Inferior parietal cortex (tissue), 1 donor: ENCODE measurements at regions not wholly inside any gene's neighbourhood (a gene's known extent, or its start where the extent isn't known, plus 50 kb on each side); places are given as distances from the start of the nearest gene placed in this dataset.

Source experiments
- DNase-seq: peaks from one replicate; pipeline ENCODE4 v3.0.0-alpha.2; 2016; ENCODE audit errors: extremely low spot score

DNA sequence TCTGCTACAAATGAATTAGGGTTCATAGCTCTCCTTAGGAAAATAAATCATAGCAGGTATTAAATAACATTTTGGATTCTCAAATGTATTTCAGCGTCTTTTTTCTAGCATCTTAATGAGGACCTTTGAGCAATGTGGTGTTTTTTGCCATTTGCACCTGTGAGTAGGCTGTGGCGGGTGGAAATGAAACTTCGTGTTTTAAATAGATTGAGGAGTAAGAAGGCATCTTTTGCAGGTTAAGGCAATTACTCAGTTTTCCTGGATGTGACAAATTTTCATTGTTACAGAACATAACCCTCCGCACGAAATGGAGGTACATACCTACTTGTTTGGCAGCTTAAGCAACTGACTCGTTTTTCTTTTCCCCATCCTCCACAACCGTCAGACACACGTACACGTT lies 708.9 kb upstream of the NRSN1 start:
- no peak for DNase-seq

DNA sequence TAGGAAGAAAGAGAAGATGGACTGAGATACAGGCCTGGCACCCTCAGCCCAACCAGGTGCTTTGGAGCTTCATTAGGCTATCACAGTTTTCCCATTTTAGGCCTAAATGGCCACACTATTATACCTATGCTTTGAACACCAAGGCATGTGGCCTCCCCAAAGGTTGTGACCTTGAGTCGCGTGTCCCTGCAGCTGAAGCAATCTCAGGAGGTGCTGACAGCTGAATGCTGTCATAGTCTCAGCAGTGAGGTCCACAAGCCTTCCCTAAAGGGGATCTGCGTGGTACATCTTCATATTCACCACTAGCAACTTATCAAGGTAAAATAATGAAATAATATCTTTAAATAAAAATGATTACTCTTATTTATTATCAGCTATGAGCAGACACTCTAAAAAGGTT lies 707.9 kb upstream of the NRSN1 start:
- DNase-seq = no peak

GRCh38 chr6:23419046-23419445 lies 707.0 kb upstream of the NRSN1 start:
- DNase-seq = no peak

- DNase-seq = no peak
Measured at GRCh38 chr6:23420659-23421350, 705.2 kb upstream of the NRSN1 start.

- DNase-seq = no peak
Measured at GRCh38 chr6:23424584-23424983, 701.4 kb upstream of the NRSN1 start.

DNA sequence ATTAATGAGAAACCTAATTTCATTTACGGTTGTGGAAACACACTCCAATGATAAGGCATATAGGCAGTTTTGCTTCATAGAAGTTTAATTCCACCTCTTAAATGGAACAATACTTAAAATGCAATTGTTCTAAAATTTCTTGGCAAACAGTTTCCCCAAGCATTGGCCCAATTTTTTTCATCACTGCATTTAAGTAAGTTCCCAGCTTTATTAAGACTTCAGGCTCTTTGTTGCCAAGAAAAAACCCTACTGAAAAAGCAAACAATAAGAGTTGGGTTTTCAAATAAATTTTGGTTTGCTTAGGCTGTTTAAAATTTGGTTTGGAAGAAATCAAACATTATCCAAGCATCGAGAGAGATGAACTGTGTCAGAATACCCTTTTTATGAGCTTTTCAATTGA lies 690.9 kb upstream of the NRSN1 start:
- DNase-seq = no peak

- no peak for DNase-seq
Measured at GRCh38 chr6:23435798-23436197, 690.2 kb upstream of the NRSN1 start.

DNA sequence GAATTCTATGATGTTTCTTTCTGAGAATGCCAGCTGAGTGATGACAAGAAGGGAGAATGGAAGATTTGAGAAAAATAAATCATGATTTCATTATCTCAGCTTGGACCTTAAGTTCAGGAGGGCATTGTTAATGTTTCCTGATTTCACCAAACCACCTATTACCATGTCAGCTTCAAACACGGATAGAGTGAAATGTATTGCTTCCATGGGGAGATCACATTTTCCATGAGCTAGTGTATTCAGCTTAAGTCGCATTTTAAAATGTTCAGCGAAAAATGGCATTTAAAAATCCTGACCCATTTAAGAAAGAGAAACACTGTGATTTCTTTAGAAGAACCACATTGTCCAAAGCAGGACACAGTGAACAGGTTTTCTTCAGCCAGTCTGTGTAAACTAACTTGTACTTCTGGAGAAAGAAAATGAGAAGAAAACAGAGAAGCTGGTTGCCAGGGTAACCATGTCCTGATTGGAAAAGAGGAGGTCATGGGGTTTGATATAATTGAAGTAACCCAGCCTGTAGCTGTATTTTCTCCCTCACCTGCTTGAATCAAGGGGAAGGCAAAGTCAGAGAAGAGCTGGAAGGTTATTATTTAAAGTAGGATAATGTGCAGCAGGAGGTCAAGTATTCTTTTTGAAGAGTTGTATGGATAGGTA lies 684.1 kb upstream of the NRSN1 start:
- DNase-seq = no peak

DNA sequence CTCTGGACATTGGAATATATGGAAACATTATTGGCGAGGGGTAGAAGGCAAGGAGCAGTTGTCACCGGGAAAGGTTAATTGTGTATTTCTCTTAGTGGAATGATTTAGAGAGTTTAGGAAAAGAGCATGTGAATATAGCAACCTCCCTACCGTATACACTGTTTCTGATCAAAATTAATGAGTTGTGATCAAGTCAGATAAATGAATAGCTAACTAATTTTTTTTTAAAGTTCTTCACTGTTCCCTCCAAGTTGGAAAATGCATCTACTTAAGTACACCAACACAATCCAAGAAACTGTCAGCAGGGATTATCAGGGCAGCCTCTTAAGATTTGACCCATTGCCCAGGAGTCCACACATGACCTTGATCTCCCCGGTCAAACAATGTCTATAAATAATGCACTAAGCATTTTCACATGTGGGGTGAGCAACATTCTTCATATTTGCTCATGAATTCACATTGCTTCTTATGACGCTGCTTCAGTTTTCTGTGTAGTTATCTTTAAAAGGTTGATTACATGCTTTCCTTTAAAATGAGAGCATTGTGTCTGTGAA lies 680.8 kb upstream of the NRSN1 start:
- DNase-seq = no peak

- DNase-seq = peak; percentile 86
Measured at GRCh38 chr6:23446469-23446967, 679.5 kb upstream of the NRSN1 start.

DNA sequence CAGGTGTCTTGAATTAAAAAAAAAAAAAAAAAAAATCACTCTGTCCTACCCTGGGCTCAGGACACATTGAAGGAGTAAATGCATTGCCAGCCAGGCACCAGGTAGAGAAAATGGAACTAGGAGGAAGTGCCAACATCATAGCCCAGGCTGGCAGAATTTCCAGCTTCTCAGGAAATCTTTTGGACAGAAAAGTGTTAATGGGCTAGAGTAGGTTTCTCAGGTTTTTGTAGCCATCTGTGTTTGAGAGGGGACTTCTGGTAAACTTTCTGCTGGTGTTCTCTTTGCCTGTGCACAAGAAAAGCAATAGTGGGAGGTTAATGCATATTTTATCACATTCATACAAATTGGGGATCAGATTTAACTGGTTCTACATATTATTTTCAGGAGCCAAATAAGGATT lies 678.3 kb upstream of the NRSN1 start:
- no peak for DNase-seq

DNA sequence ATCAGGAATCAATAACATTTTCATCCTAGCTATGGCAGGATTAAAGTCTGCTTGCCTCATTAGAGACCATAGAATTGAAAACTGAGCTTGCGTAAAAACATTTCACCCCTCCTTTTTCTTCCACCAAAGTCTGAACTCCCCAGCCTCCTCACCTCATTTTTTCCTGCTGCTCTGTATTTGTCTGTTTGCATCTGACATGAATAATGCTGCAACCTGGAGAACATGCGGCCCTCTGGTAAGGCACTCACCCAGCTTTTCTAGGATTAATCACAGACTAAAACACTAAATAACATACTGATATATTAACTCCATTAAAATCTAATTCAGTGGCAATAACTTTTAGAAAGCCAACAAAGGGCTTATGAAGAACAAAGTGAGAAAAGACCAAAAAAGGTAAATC lies 677.7 kb upstream of the NRSN1 start:
- no peak for DNase-seq

DNA sequence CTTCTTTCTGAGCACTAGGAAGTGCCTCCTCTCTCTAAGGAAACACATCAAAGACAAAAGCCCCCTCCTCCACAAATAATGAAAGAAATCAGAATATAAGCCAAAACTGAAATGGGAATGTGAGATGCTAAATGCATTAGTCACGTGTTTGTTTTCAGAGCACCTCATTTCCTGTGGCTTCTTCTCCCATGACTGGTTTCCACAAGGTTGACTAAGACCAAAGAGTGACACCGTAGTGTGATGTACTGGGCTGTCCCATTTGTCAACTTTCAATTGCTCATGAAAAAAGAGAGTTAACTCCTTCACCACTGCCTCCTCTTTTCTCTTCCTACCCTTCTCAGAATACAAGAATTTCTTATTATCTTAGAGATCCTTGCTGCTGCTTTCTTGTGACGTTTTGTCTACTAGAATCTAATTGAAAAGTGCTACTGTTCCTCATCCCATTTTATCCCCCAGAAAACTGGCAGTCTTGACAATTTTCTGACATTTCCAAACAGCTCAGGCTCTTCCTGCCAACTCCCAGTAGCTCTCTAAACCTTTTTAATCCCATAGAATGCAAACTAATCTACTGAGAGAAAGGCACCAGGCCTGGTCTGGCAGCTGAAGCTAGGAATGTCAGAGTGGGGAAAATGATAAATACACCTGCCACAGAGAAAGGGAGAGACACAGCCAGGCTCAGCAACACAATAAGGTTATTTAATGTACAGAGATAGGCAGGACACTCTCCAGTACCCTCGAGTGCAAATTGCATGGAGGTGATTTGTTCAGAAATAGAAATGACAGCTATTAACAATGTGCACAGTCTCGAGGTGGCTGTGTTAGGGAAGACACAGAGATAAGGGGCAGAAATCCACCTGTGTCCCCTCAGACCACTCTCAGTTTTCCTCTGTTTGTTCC lies 671.7 kb upstream of the NRSN1 start:
- DNase-seq = no peak

DNA sequence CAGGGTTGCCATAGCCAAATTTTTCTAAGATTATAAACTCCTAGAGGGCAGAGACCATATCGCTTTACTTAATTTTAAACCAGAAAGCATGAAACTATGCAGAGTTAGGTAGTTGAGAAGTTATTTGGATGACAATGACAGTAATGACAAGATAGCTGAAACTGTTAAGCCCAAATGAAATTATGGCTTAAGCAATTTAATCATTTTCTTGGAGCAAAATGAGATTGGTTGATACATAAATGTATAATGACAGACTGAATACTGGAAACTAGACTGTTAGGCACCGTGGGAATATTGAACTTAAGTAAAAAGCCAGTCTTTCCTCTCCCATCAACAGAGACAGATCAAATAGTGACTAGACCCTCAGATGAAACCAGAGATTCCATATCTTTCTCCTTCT lies 670.3 kb upstream of the NRSN1 start:
- no peak for DNase-seq

DNA sequence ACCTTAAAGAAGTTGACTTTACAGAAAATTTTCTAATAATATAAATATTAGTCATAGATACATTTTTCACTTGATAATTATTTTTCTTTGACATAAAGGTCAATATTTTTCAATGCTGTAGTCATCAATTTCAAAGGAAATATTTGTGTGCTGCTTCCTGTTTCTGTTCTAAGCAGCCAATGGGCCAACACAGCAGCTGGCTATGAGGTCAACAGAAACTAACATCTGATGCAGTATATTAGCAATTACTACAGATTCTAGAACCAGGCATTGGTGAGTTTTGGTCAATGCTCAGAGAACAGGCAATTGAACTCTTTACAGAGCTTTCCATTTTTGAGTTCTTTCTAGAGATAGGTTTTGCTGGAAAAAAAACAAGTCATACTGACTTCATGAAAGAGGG lies 669.6 kb upstream of the NRSN1 start:
- DNase-seq = no peak

DNA sequence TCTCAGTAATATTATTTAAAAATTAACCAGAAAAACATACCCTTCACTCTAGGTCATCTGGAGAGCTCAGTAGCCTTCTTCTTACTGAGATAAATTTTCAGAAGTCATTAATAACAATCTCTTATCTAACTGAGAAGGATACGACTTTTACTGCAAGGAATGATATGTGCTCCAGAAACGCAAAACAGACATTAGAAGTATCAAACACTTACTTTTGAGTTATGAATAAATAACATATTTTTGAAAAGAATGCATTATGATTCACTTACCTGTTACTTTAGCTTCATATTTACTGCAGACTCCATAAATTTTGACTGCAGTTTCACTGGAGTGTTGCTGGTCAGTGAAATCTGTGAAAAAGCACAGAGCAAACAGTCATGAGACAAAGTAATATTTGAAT lies 668.7 kb upstream of the NRSN1 start:
- no peak for DNase-seq

DNA sequence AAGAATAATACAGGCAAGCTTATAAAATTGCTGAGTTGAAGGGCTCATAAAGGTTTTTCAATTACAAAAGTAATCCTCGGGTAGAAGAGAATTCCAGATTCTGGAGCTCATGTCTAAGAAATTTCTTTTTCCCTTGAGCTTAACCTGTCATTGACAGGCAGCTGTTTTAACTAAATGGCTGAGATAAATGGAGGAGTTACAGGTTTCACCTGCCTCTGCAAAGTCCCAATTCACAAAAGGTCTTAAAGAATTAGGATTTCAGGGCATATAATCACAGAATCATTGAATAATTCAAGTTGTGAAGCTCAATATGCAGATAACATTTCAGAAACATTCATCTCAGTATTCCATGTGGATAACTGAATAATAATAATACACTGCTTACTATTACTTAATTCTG lies 660.1 kb upstream of the NRSN1 start:
- DNase-seq = no peak

DNA sequence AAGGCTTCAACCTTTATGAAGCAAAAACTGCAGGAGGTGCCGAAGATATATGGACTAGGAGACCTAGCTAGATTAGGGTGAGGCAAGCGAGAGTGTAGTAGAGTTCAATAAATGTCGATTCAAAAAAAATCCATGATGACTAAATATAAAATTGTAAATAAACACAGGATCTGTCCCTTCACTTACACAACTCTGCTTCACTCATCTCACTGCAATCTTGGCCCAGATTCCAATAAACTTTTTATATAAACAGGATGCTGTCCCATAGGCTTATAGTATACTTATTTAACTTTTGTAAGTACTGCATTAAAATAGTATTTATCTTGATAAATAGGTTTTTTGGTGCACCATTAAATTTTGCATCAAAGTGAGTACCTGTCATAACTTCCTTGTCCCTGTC lies 648.4 kb upstream of the NRSN1 start:
- no peak for DNase-seq

DNA sequence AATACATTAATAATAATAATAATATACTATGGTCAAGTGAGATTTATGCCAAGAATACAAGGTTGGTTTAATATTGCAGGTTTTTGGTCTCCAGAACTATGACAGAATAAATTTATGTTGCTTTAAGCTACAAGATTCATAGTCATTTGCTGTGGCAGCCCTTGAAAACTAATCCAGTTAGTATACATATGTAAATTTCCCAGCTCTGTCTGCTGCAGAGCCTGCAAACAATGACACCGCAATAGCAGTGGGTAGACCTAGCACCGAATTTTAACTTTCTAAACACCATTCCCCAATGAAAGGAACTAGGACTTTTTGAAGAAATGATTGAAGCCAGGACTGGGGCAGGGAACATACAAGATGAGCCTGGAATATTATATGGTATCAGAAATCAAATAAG lies 647.7 kb upstream of the NRSN1 start:
- no peak for DNase-seq

GRCh38 chr6:23483896-23484295 lies 642.1 kb upstream of the NRSN1 start:
- DNase-seq = no peak

- no peak for DNase-seq
Measured at GRCh38 chr6:23494367-23494766, 631.6 kb upstream of the NRSN1 start.

DNA sequence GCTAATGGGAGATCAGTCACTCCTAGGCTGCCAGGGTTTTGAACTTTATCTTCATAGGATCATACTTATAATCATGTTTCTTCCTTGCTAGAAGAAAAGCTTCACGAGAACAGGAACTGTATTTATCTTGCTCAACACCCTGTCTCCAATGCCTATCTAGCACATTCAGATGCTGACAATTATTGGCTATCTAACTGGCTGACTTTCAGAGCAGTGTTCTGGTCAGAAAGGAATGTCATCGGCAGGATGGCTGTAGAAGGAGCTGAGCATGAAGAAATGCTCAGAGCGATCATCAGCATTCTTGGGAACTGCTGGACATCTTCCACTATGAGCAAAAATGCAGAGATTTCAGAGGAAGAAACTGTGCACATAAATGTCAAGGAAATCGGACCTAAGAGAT lies 628.0 kb upstream of the NRSN1 start:
- no peak for DNase-seq
